ENCODE measurements at regions not wholly inside any gene's neighbourhood (a gene's known extent, or its start where the extent isn't known, plus 50 kb on each side); places are given as distances from the start of the nearest gene placed in this dataset.

DNA sequence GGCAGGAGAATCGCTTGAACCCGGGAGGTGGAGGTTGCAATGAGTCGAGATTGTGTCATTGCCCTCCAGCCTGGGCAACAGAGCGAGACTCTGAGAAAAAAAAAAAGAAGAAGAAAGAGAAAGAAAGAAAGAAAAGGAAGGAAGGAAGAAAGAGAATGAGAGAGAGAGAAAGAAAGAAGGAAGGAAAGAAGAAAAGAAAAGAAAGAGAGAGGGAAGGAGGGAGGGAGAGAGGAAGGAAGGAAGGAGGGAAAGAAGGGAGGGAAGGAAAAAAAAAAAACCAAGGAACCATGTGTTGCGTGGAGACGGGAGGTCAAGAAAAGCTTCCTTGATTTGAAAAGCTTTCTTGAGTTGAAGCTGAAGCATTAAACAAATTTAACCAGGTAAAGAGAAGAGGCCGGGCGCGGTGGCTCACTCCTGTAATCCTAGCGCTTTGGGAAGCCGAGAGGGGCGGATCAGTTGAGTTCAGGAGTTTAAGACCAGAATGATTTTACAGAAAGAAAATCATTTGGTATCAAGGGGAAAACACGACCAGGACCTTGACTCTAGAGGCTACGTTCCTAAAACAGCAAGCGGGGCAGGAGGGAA lies 90.5 kb upstream of the PRSS16 start:
- ATAC-seq (peak; percentile 50), DNase-seq (ENCODE audit: low spot score) (no peak), FAIRE-seq (no peak)
- Histone ChIP-seq H3K27ac (ENCODE audit: extremely low read length, insufficient read depth, low read length) (no peak overlapping the region), H3K27me3 (ENCODE audit: control insufficient read depth in 1 of 2, insufficient read depth in 2 of 2, low read length in 2 of 2) (no peaks in the 10 kb centered on the region; a peak in 1 of 5 replicates), H3K9ac (ENCODE audit: insufficient read depth, low read depth, low read length) (no peak overlapping the region; the same call in 1 of the 2 replicates), H3K4me1 (ENCODE audit: insufficient read depth, low read length) (peaks cover 22% of the 10 kb centered on the region), H3K4me2 (ENCODE audit: low read depth, low read length) (peak overlapping the region; percentile 89), H3K9me3 (ENCODE audit: low read length) (no peaks in the 10 kb centered on the region), H3K79me2 (ENCODE audit: insufficient read depth, low read length) (no peaks in the 10 kb centered on the region), H3K4me3 (replicated peaks in 1 of 3; ENCODE audit: insufficient read depth in 1 of 3, low read depth in 2 of 3, low read length in 3 of 3) (peak overlapping the region; percentile 27 to 61 (median 50)), H3K36me3 (replicated peaks in 1 of 2; ENCODE audit: control insufficient read depth in 1 of 2, insufficient read depth in 2 of 2, low read length in 2 of 2) (no peaks in the 10 kb centered on the region), H4K20me1 (ENCODE audit: insufficient read depth, low read length) (no peaks in the 10 kb centered on the region), H2AFZ (ENCODE audit: low read length) (peak overlapping the region; percentile 44)
- CTCF ChIA-PET (ENCODE audit: low intra/inter-chr PET ratio, low total read pairs): interaction anchor here (2.1 kb wide), 1 partner anchor 30 kb away, joined by 21 read pairs; no protein-coding TSS in a partner anchor
- WGBS (ENCODE audit: low lambda C conversion rate): 56% methylated on average over 15 of the region's 15 CpGs
- intact Hi-C loops (cut with micrococcal nuclease; ENCODE audit: unreplicated experiment) (no loop called here), in situ Hi-C loops (cut with HindIII; ENCODE audit: extremely low pct_ligation_motif_present, low pct_unique_long_range_greater_than_20kb) (no loop called here)
- POLR2A ChIA-PET: no interaction called here
- TF ChIP-seq TCF7L2 (IDR thresholded peaks at IDR 0.05; ENCODE audit: low read depth, low read length): no peak
- TF ChIP-seq PCBP2 (optimal IDR thresholded peaks at IDR 0.05; ENCODE audit: low read depth, low read length, poor library complexity, severe bottlenecking): peak; percentile 63
- TF ChIP-seq, protein P1, sequence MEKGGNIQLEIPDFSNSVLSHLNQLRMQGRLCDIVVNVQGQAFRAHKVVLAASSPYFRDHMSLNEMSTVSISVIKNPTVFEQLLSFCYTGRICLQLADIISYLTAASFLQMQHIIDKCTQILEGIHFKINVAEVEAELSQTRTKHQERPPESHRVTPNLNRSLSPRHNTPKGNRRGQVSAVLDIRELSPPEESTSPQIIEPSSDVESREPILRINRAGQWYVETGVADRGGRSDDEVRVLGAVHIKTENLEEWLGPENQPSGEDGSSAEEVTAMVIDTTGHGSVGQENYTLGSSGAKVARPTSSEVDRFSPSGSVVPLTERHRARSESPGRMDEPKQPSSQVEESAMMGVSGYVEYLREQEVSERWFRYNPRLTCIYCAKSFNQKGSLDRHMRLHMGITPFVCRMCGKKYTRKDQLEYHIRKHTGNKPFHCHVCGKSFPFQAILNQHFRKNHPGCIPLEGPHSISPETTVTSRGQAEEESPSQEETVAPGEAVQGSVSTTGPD (CRISPR knock-in tag; IDR thresholded peaks at IDR 0.05): no peak
- TF ChIP-seq, protein P2, sequence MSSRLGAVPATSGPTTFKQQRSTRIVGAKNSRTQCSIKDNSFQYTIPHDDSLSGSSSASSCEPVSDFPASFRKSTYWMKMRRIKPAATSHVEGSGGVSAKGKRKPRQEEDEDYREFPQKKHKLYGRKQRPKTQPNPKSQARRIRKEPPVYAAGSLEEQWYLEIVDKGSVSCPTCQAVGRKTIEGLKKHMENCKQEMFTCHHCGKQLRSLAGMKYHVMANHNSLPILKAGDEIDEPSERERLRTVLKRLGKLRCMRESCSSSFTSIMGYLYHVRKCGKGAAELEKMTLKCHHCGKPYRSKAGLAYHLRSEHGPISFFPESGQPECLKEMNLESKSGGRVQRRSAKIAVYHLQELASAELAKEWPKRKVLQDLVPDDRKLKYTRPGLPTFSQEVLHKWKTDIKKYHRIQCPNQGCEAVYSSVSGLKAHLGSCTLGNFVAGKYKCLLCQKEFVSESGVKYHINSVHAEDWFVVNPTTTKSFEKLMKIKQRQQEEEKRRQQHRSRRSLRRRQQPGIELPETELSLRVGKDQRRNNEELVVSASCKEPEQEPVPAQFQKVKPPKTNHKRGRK (CRISPR knock-in tag; IDR thresholded peaks at IDR 0.05): peak; percentile 94
- BruUV-seq (replicated peaks): no TSS peak

Measured in HepG2 (cell line).